Right atrium auricular region (tissue), 2 donors: ENCODE measurements at regions not wholly inside any gene's neighbourhood (a gene's known extent, or its start where the extent isn't known, plus 50 kb on each side); places are given as distances from the start of the nearest gene placed in this dataset.

Experiments used
- DNase-seq: peaks from one replicate; pipeline ENCODE4 v3.0.0-alpha.2; 2019; ENCODE audit warnings: low spot score
- H3K27ac ChIP-seq, 2 donors: fragments of 200-600 bp; sonication (generic); 1 replicate in 1 of 2; 2 replicates in 1 of 2; pipeline ENCODE4 v1.5.1; 2016 to 2019
- H3K27me3 ChIP-seq, 2 donors: fragments of 200-600 bp; sonication (generic); one replicate each; pipeline versions ENCODE4 v1.5.1 to v1.6.0; 2017 to 2019
- H3K36me3 ChIP-seq: fragments of 200-600 bp; sonication (generic); one replicate; pipeline ENCODE4 v1.5.1; 2016
- H3K4me1 ChIP-seq, 2 donors: fragments of 200-600 bp; sonication (generic); one replicate each; pipeline versions ENCODE4 v1.5.1 to v1.6.0; 2017 to 2019
- H3K4me3 ChIP-seq, 2 donors: fragments of 200-600 bp; sonication (generic); 1 replicate in 1 of 2; 2 replicates in 1 of 2; pipeline ENCODE4 v1.5.1; 2017 to 2019; ENCODE audit warnings: mild to moderate bottlenecking in 1 of 2, moderate library complexity in 1 of 2
- H3K9me3 ChIP-seq, 2 donors: fragments of 200-600 bp; sonication (generic); one replicate each; pipeline ENCODE4 v1.5.1; 2019
- TF ChIP-seq, protein P1 (sequence below), 2 donors: fragments of 200-600 bp; sonication (generic); IDR thresholded peaks; one replicate each; pipeline ENCODE4 v1.5.1; 2019; ENCODE audit warnings: antibody characterized with exemption in 2 of 2

DNA sequence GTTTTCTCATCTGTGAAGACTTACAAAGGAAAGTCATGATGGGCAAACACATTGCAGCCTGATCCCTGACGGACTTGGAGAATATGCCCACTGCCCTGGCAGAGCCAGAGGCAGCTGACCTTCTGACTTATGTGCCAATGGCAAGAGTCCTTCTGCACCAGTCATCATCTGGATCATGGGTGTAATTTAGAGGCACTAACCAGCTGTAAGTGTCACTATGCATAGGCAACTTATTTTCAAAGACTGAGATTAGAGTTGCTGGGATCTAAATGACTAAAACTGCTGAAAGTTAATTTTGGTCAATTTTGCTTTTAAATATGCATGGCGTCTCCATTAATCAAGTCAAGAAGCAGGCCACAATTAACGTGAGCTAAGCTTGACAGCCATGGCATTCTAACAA, 261.2 kb downstream of the BCL11A start:
- DNase-seq = no peak
- Histone ChIP-seq H3K27me3 (no peaks in the 10 kb centered on the region), H3K4me3 (no peak overlapping the region), H3K4me1 (no peaks in the 10 kb centered on the region), H3K9me3 (peaks cover 0 to 4% of the 10 kb centered on the region in 2 donors), H3K36me3 (no peaks in the 10 kb centered on the region), H3K27ac (no peak overlapping the region)
- TF ChIP-seq, protein P1, sequence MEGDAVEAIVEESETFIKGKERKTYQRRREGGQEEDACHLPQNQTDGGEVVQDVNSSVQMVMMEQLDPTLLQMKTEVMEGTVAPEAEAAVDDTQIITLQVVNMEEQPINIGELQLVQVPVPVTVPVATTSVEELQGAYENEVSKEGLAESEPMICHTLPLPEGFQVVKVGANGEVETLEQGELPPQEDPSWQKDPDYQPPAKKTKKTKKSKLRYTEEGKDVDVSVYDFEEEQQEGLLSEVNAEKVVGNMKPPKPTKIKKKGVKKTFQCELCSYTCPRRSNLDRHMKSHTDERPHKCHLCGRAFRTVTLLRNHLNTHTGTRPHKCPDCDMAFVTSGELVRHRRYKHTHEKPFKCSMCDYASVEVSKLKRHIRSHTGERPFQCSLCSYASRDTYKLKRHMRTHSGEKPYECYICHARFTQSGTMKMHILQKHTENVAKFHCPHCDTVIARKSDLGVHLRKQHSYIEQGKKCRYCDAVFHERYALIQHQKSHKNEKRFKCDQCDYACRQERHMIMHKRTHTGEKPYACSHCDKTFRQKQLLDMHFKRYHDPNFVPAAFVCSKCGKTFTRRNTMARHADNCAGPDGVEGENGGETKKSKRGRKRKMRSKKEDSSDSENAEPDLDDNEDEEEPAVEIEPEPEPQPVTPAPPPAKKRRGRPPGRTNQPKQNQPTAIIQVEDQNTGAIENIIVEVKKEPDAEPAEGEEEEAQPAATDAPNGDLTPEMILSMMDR (IDR thresholded peaks at IDR 0.05) = no peak

DNA sequence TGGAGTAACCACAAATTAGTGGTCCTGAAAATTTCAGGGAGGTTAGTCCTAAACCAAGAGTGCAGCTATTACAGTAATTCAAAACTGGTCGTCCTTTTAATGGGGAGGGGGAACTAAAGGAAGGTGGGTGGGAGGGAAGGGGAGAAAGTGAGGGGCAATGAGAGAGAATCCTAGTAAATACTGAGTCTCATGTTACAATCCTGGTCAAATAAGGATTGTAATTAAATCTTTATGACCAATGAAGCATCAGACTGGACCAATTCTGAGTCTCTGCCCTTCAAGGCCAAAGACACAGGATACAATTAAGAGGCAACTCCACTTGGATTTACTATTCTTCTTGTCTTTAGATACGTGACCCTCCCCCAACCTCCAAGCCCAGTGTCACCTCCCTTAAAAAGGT, 262.9 kb downstream of the BCL11A start:
- Histone ChIP-seq H3K9me3 (peaks cover 0 to 4% of the 10 kb centered on the region in 2 donors), H3K27ac (no peak overlapping the region), H3K4me1 (no peaks in the 10 kb centered on the region), H3K36me3 (no peaks in the 10 kb centered on the region), H3K27me3 (no peaks in the 10 kb centered on the region), H3K4me3 (no peak overlapping the region)
- no peak for DNase-seq
- TF ChIP-seq, protein P1 (IDR thresholded peaks at IDR 0.05) = no peak

DNA sequence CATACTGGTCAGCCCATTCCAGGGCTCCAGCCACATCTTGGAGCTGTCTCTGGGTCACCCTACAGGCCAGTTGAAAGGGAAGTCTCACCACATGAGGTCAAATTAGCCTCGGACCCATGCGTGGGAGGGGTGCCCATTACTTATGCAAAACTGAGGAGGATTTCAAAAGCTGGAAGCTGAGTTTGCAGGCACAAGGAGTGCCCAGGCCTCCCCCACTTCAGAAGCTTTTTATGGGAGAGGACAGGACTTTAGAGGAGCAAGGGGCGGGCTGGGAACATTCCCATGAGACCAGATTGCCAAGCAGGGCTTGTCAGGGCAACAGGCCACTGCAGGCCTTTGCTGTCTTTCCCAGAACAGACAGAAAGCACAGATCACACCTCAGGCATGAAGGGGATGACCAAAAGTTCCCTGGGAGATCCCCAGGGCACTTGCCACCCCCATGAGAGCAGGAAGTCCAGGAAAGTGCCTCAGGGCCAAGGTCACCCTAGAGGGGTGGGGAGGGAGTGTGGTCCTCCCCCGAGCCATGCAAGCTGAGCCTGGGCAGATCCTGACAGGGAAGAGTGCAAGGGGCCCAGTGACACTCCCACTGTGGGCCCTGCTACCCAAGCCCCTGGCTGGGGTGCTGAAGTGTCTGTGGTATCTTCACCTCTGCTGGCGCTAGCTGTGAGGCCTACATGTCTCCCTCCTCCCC, 267.7 kb downstream of the BCL11A start:
- H3K4me1 ChIP-seq = peaks cover 0 to 6% of the 10 kb centered on the region in 2 donors
- H3K9me3 ChIP-seq = no peaks in the 10 kb centered on the region
- H3K4me3 ChIP-seq = no peak overlapping the region
- no peaks in the 10 kb centered on the region for H3K27me3 ChIP-seq
- no peak overlapping the region for H3K27ac ChIP-seq
- TF ChIP-seq, protein P1 (IDR thresholded peaks at IDR 0.05) = no peak
- no peaks in the 10 kb centered on the region for H3K36me3 ChIP-seq
- DNase-seq = no peak

DNA sequence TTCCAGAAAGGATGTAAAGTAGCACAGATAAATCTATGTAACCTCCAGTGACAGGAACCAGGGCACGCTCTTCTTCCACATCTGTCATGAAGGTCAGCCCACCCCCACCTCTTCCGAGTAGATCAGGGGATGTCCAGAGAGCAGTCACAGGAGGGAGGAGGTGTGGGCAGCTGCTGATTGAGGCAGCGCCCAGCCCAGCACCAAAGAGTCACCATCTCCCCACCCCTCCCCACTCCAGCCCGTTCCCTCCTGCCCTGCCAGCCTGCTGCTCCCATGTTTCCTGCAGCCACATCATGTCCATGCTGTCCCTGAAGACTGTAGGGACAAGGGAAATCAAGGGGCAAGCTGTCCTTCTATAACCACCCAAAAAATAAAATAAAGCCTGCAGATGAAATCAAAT, 269.8 kb downstream of the BCL11A start:
- TF ChIP-seq, protein P1 (IDR thresholded peaks at IDR 0.05) = no peak
- peak overlapping the region in 1 of 2 donors; percentile 32 for H3K27ac ChIP-seq

DNA sequence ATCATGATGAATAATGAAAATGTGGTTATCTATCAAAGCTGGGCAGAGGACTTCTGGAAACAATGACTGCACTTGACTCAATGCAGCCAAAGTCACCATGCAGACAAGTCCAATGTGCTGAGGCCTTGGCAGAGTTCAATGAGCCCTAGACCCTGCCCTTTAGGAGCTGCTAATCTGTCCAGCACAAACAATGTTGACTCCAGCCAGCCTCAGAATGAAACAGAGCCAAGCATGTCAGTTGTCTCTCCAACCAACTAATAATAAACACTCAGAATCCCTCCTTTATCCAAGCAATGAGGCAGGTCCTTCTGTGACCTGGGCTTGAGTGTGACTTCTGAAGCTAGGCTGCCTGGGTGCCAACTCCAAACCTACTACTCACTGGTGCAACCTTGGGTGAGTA, 270.6 kb downstream of the BCL11A start:
- Histone ChIP-seq H3K36me3 (no peaks in the 10 kb centered on the region), H3K27ac (peak overlapping the region in 1 of 2 donors; percentile 32)

More for the DNA sequence above, 269.8 kb downstream of the BCL11A start:
- Histone ChIP-seq H3K27me3 (no peaks in the 10 kb centered on the region), H3K36me3 (no peaks in the 10 kb centered on the region), H3K4me3 (no peak overlapping the region), H3K4me1 (peaks cover 0 to 6% of the 10 kb centered on the region in 2 donors), H3K9me3 (no peaks in the 10 kb centered on the region)
- DNase-seq = no peak

More for the DNA sequence above, 270.6 kb downstream of the BCL11A start:
- no peaks in the 10 kb centered on the region for H3K9me3 ChIP-seq
- no peaks in the 10 kb centered on the region for H3K27me3 ChIP-seq
- peaks cover 0 to 6% of the 10 kb centered on the region in 2 donors for H3K4me1 ChIP-seq
- no peak for DNase-seq
- TF ChIP-seq, protein P1 (IDR thresholded peaks at IDR 0.05) = no peak
- no peak overlapping the region for H3K4me3 ChIP-seq
